Stomach (tissue), 8 donors: ENCODE measurements at regions not wholly inside any gene's neighbourhood (a gene's known extent, or its start where the extent isn't known, plus 50 kb on each side); places are given as distances from the start of the nearest gene placed in this dataset.

ENCODE experiments used
- DNase-seq, 2 donors: peaks; one replicate each; pipeline versions ENCODE4 v3.0.0 to v3.0.0-alpha.2; 2013 to 2019
- H3K27ac ChIP-seq, 5 donors: fragments of 200-600 bp in 4 of 5; sonication (generic) in 4 of 5; one replicate each; pipeline ENCODE4 v1.5.1; 2013 to 2019; ENCODE audit warnings: mild to moderate bottlenecking in 1 of 5, moderate library complexity in 1 of 5
- H3K27me3 ChIP-seq, 3 donors: fragments of 200-600 bp; sonication (generic); one replicate each; pipeline ENCODE4 v1.5.1; 2017 to 2019; ENCODE audit warnings: mixed run types in 1 of 3
- H3K36me3 ChIP-seq, 4 donors: fragments of 200-600 bp; sonication (generic); 1 replicate in 3 of 4; 2 replicates in 1 of 4; pipeline ENCODE4 v1.5.1; 2016 to 2019
- H3K4me1 ChIP-seq, 4 donors: fragments of 200-600 bp; sonication (generic); one replicate each; pipeline ENCODE4 v1.5.1; 2016 to 2019
- H3K4me3 ChIP-seq, 4 donors: fragments of 200-600 bp; sonication (generic) in 3 of 4; one replicate each; pipeline ENCODE4 v1.5.1; 2016 to 2019; ENCODE audit warnings: mild to moderate bottlenecking in 1 of 4
- H3K9me3 ChIP-seq, 4 donors: fragments of 200-600 bp; sonication (generic); one replicate each; pipeline ENCODE4 v1.5.1; 2016 to 2019
- CTCF ChIP-seq, 7 experiments: fragments of 450-650 bp in 4 of 7; fragments of 200-600 bp in 3 of 7; sonication (generic) in 3 of 7; IDR thresholded peaks; one replicate each; pipeline ENCODE4 v1.5.1; 2016 to 2019; ENCODE audit warnings: antibody characterized with exemption in 7 of 7, control low read depth in 2 of 7, mild to moderate bottlenecking in 1 of 7
- EP300 ChIP-seq: sonication (generic); formaldehyde crosslinking; IDR thresholded peaks from one replicate; pipeline ENCODE4 v1.6.1; 2017; ENCODE audit warnings: antibody characterized with exemption
- POLR2A ChIP-seq, 4 donors: fragments of 450-650 bp; IDR thresholded peaks; one replicate each; pipeline ENCODE4 v1.6.1; 2016; ENCODE audit warnings: antibody characterized with exemption in 4 of 4, control low read depth in 2 of 4, mild to moderate bottlenecking in 1 of 4, moderate library complexity in 1 of 4
- POLR2AphosphoS5 ChIP-seq, 3 donors: sonication (generic); formaldehyde crosslinking; IDR thresholded peaks; one replicate each; pipeline ENCODE4 v1.6.1; 2016; ENCODE audit warnings: antibody characterized with exemption in 3 of 3
- WGBS, 5 donors: extraction: QIAGEN DNeasy Blood & Tissue Kit in 3 of 5; methylation state at CpG; one replicate each; pipeline versions ENCODE4 v1.1.5 to v1.1.7; 2013 to 2018; 5-methylcytosine and 5-hydroxymethylcytosine counted together
- intact Hi-C: fragments of 100-400 bp; cut with DNase I; formaldehyde crosslinking; loops from one replicate; pipeline ENCODE4 v1.15.1; 2023; ENCODE audit warnings: low total_unique reads
- donor health status: healthy with polysubstance abuse.
- donor health status: Bipolar disorder and iron deficiency.
- donor health status: healthy.

- intact Hi-C loops = no loop called here
- Histone ChIP-seq H3K27ac (no peak overlapping the region), H3K36me3 (no peaks in the 10 kb centered on the region), H3K27me3 (no peaks in the 10 kb centered on the region), H3K4me1 (peaks cover 0 to 4% (median 0%) of the 10 kb centered on the region in 4 donors), H3K9me3 (no peaks in the 10 kb centered on the region), H3K4me3 (no peak overlapping the region)
- WGBS, 5 donors = 70 to 85% (median 83%) methylated on average over 1 of the region's 1 CpG
- no peak for DNase-seq
- TF ChIP-seq CTCF (IDR thresholded peaks at IDR 0.05) (no peak), EP300 (no peak), POLR2AphosphoS5 (IDR thresholded peaks at IDR 0.05) (no peak), POLR2A (IDR thresholded peaks at IDR 0.05) (no peak)
Observed at GRCh38 chr12:17640615-17641014, 449.4 kb downstream of the RERGL start.

DNA sequence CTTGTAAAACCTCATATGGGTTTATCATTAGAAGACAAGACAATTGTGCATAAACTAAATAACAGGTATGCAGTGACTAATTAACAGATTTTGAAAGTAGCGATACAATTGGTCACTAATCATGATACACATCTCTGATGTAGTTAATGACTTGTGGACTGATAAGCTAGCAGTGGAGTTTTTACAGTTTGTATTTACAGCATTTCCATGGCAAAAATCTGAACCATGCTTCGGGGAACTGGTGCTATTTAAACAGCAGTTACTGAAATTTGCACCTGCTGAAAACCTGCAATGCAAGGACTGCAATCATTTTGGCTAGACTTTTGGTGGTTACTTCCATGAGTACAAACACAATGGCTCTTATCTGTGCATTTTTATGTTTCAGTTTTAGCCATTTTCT lies 471.2 kb downstream of the RERGL start:
- intact Hi-C loops = no loop called here

DNA sequence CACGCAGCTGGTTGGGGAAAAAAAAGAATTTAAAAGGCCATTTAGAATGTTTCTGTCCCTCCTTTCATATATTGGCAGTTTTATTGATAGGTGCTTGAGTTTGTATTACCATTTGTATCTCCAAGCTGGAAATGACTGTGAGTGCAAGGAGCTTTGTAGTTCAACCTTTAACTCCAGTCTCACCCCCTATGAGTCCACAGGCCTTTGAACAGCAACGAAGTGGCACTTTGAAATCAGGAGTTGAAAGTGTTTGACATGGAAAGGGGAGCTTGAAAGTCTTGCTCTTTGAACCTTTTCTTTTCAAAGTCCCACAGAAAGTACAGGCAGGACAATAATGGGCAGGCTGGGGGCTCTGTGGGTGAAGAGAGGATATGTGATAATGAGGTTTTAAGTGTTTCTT lies 480.3 kb downstream of the RERGL start:
- H3K27ac ChIP-seq = no peak overlapping the region
- TF ChIP-seq EP300 = no peak
- no peak for TF ChIP-seq POLR2AphosphoS5 (IDR thresholded peaks at IDR 0.05)
- 32 to 50% (median 45%) methylated on average over 2 of the region's 2 CpGs for WGBS, 5 donors
- DNase-seq = no peak
- no peaks in the 10 kb centered on the region for H3K27me3 ChIP-seq
- H3K4me3 ChIP-seq = no peak overlapping the region
- no peaks in the 10 kb centered on the region for H3K36me3 ChIP-seq
- H3K9me3 ChIP-seq = no peaks in the 10 kb centered on the region
- H3K4me1 ChIP-seq = no peaks in the 10 kb centered on the region
- intact Hi-C loops = no loop called here

More for the DNA sequence above, 471.2 kb downstream of the RERGL start:
- no peak overlapping the region for H3K27ac ChIP-seq
- H3K36me3 ChIP-seq = no peaks in the 10 kb centered on the region
- no peaks in the 10 kb centered on the region for H3K27me3 ChIP-seq
- H3K9me3 ChIP-seq = peaks cover 0 to 10% (median 7%) of the 10 kb centered on the region in 4 donors
- H3K4me3 ChIP-seq = no peak overlapping the region
- 69 to 74% (median 72%) methylated on average over 2 of the region's 2 CpGs for WGBS, 5 donors
- H3K4me1 ChIP-seq = no peaks in the 10 kb centered on the region
- TF ChIP-seq POLR2A (IDR thresholded peaks at IDR 0.05) (no peak), CTCF (IDR thresholded peaks at IDR 0.05) (no peak), POLR2AphosphoS5 (IDR thresholded peaks at IDR 0.05) (no peak), EP300 (no peak)
- DNase-seq = no peak

DNA sequence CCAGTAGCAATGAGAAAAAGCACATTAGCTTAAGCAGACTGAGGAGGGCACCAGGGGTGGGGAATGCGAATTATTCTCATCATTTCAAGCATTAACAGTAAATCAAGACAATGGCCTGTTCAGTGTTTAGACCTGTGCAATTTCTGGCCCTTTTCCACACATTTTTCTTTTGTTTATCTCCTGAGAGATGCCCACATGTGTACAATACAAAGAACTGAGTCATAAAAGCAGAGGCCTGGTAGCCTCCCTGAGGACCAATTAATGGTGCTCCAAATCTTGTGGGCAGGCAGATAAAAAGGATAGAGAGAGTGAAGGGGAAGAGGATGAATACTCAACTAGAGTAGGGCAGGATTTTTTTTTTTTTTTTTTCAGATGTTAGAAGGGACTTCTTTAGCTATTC lies 480.8 kb downstream of the RERGL start:
- intact Hi-C loops = no loop called here
- 54 to 78% (median 75%) methylated on average over 1 of the region's 1 CpG for WGBS, 5 donors
- H3K4me1 ChIP-seq = no peaks in the 10 kb centered on the region
- H3K4me3 ChIP-seq = no peak overlapping the region
- no peak overlapping the region for H3K27ac ChIP-seq
- DNase-seq = no peak
- no peaks in the 10 kb centered on the region for H3K36me3 ChIP-seq
- no peaks in the 10 kb centered on the region for H3K27me3 ChIP-seq
- H3K9me3 ChIP-seq = no peaks in the 10 kb centered on the region
- no peak for TF ChIP-seq EP300
- TF ChIP-seq POLR2A (IDR thresholded peaks at IDR 0.05) = no peak
- TF ChIP-seq CTCF (IDR thresholded peaks at IDR 0.05) = no peak
- no peak for TF ChIP-seq POLR2AphosphoS5 (IDR thresholded peaks at IDR 0.05)

DNA sequence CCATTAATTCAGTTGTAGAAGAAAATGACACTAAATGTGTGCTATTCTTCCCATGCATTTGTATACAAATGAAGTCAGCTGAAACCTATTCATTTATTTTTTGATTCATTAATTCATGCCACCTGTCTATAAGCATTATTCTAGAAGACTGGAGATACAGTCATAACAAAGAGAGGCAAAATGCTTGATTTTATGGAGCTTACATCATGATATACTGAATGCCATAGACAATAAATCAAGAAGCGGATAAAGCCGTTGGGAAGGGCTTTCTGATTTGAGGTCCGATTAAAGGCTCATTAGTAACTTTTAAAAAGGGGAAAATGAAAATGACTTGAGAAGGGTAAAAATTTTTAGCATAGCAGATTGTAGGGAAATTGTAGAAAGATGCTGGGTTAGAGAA lies 494.9 kb downstream of the RERGL start:
- WGBS, 5 donors = 90 to 97% (median 96%) methylated on average over 3 of the region's 3 CpGs
- H3K4me1 ChIP-seq = no peaks in the 10 kb centered on the region
- no peaks in the 10 kb centered on the region for H3K27me3 ChIP-seq
- intact Hi-C loops = no loop called here
- TF ChIP-seq POLR2A (IDR thresholded peaks at IDR 0.05) (no peak), EP300 (no peak)
- H3K27ac ChIP-seq = no peak overlapping the region
- DNase-seq = no peak
- no peak overlapping the region for H3K4me3 ChIP-seq
- H3K9me3 ChIP-seq = no peaks in the 10 kb centered on the region
- H3K36me3 ChIP-seq = no peaks in the 10 kb centered on the region
